Spleen (tissue), 11 donors: ENCODE measurements at regions not wholly inside any gene's neighbourhood (a gene's known extent, or its start where the extent isn't known, plus 50 kb on each side); places are given as distances from the start of the nearest gene placed in this dataset.

ENCODE experiments used
- DNase-seq: peaks from one replicate; pipeline ENCODE4 v3.0.0-alpha.2; 2020
- H3K27ac ChIP-seq, 8 donors: fragments of 200-600 bp; sonication (generic) in 7 of 8; 1 replicate in 4 of 8; 2 replicates in 4 of 8; pipeline versions ENCODE4 v1.5.0 to v1.8.0; 2016 to 2021; ENCODE audit warnings: inconsistent platforms in 4 of 8, mild to moderate bottlenecking in 4 of 8, moderate library complexity in 1 of 8
- H3K27me3 ChIP-seq, 7 donors: fragments of 200-600 bp; sonication (generic) in 6 of 7; replicated peaks in 1 of 7; 1 replicate in 4 of 7; 2 replicates in 3 of 7; pipeline versions ENCODE4 v1.5.0 to v1.8.0; 2016 to 2021; ENCODE audit warnings: inconsistent platforms in 3 of 7, mild to moderate bottlenecking in 1 of 7
- H3K36me3 ChIP-seq, 6 donors: fragments of 200-600 bp; sonication (generic) in 5 of 6; 1 replicate in 4 of 6; 2 replicates in 2 of 6; pipeline versions ENCODE4 v1.5.0 to v1.8.0; 2016 to 2021; ENCODE audit warnings: inconsistent platforms in 2 of 6
- H3K4me1 ChIP-seq, 6 donors: fragments of 200-600 bp; sonication (generic) in 5 of 6; 1 replicate in 3 of 6; 2 replicates in 3 of 6; pipeline versions ENCODE4 v1.5.0 to v1.8.0; 2016 to 2021; ENCODE audit warnings: inconsistent platforms in 3 of 6
- H3K4me3 ChIP-seq, 8 donors: fragments of 200-600 bp; sonication (generic) in 7 of 8; 1 replicate in 4 of 8; 2 replicates in 4 of 8; pipeline versions ENCODE4 v1.5.0 to v1.8.0; 2016 to 2021; ENCODE audit warnings: inconsistent platforms in 4 of 8, mild to moderate bottlenecking in 4 of 8, moderate library complexity in 2 of 8
- H3K9me3 ChIP-seq, 8 donors: fragments of 200-600 bp; sonication (generic) in 7 of 8; 1 replicate in 4 of 8; 2 replicates in 4 of 8; pipeline versions ENCODE4 v1.5.0 to v1.8.0; 2016 to 2021; ENCODE audit warnings: inconsistent platforms in 4 of 8
- POLR2A ChIP-seq, 3 donors: fragments of 450-650 bp; IDR thresholded peaks; one replicate each; pipeline ENCODE4 v1.5.1; 2017; ENCODE audit warnings: antibody characterized with exemption in 3 of 3, mild to moderate bottlenecking in 1 of 3
- POLR2AphosphoS5 ChIP-seq, 3 donors: sonication (generic); formaldehyde crosslinking; IDR thresholded peaks; one replicate each; pipeline ENCODE4 v1.5.1; 2017; ENCODE audit warnings: antibody characterized with exemption in 3 of 3
- WGBS, 5 donors: extraction: QIAGEN DNeasy Blood & Tissue Kit in 3 of 5; methylation state at CpG; one replicate each; pipeline versions ENCODE4 v1.1.5 to v1.1.7; 2013 to 2018; 5-methylcytosine and 5-hydroxymethylcytosine counted together
- intact Hi-C: fragments of 100-400 bp; cut with DNase I; formaldehyde crosslinking; loops from one replicate; pipeline ENCODE4 v1.15.0; 2023; ENCODE audit warnings: low total_unique reads
- TF ChIP-seq, protein P1 (sequence below), 11 experiments: fragments of 200-600 bp in 7 of 11; fragments of 450-650 bp in 4 of 11; sonication (generic) in 4 of 11; IDR thresholded peaks in 8 of 11; conservative IDR thresholded peaks in 3 of 11; 1 replicate in 7 of 11; 2 replicates in 4 of 11; pipeline versions ENCODE4 v1.4.0 to v1.8.0; 2016 to 2021; ENCODE audit warnings: antibody characterized with exemption in 11 of 11, inconsistent platforms in 4 of 11, mild to moderate bottlenecking in 1 of 11
- donor health status: healthy with polysubstance abuse.
- donor health status: DM: no; HTN: no; CAD: no; lungs with moderate emphysema.
- donor health status: DM: no; HTN: no; CAD: no.
- donor health status: Bipolar disorder and iron deficiency.
- donor health status: healthy.
- donor health status: DM: no; HTN: no; CAD: no.
- donor health status: DM: yes; HTN: yes; CAD: no.

DNA sequence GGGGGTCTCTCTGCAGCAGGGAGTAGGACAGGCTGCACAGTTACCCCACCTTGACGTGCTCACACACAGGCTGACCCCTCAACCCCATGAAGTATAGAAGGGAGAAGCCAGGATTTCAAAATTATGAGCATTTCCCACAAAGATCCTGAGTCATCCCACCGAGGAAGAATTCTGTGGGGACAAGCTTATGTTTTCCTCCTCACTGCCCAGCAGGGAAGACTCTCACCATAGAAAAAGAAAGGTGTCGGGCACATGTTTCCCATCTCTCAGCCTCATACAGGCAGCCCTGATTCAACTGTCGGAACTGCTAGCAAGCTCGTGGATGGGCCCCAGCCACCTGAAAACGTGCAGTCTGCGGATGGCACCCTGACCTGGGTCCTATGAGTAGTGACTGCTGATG, 499.7 kb upstream of the MKI67 start:
- no peak overlapping the region for H3K27ac ChIP-seq
- WGBS, 5 donors, result 78 to 83% (median 80%) methylated on average over 5 to 7 of the region's 7 CpGs
- no peak overlapping the region for H3K4me3 ChIP-seq
- intact Hi-C loops, result no loop called here
- DNase-seq, result no peak
- H3K27me3 ChIP-seq, result peaks cover 0 to 11% (median 0%) of the 10 kb centered on the region in 7 donors
- no peaks in the 10 kb centered on the region for H3K36me3 ChIP-seq
- no peaks in the 10 kb centered on the region for H3K4me1 ChIP-seq
- H3K9me3 ChIP-seq, result no peaks in the 10 kb centered on the region
- TF ChIP-seq POLR2AphosphoS5 (IDR thresholded peaks at IDR 0.05), result no peak
- TF ChIP-seq, protein P1, sequence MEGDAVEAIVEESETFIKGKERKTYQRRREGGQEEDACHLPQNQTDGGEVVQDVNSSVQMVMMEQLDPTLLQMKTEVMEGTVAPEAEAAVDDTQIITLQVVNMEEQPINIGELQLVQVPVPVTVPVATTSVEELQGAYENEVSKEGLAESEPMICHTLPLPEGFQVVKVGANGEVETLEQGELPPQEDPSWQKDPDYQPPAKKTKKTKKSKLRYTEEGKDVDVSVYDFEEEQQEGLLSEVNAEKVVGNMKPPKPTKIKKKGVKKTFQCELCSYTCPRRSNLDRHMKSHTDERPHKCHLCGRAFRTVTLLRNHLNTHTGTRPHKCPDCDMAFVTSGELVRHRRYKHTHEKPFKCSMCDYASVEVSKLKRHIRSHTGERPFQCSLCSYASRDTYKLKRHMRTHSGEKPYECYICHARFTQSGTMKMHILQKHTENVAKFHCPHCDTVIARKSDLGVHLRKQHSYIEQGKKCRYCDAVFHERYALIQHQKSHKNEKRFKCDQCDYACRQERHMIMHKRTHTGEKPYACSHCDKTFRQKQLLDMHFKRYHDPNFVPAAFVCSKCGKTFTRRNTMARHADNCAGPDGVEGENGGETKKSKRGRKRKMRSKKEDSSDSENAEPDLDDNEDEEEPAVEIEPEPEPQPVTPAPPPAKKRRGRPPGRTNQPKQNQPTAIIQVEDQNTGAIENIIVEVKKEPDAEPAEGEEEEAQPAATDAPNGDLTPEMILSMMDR (IDR thresholded peaks at IDR 0.05 in 8 of 11, conservative IDR thresholded peaks at IDR 0.05 in 3 of 11), result no peak
- TF ChIP-seq POLR2A (IDR thresholded peaks at IDR 0.05), result no peak

DNA sequence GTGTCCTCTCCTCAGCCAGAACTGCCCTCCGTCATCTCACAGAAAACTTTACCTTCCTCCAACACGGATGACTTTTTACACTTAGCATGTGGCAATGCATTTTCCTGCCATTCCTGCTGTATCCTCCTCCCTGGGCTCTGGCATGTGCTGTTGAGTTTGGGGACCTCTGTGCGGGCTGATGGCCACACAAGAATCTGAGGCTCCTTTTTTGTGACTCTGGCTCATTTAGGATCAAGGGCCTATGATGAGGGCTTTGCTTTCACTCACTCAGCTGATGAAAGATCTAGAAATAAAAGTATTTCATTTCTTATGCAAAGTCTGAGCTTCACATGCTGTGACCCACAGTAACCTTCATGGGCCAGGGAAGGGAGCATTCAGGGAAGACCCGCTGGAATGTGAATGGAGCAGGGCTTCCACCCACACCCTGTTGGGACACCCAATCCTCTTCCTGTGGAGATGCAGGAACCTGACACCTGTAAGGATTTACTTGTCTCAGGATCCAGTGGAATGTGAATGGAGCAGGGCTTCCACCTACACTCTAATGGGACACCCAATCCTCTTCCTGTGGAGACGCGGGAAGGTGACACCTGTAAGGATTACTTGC, 500.3 kb upstream of the MKI67 start:
- intact Hi-C loops, result no loop called here
- DNase-seq, result no peak
- Histone ChIP-seq H3K27me3 (peaks cover 0 to 11% (median 0%) of the 10 kb centered on the region in 7 donors), H3K4me1 (no peaks in the 10 kb centered on the region), H3K9me3 (no peaks in the 10 kb centered on the region), H3K27ac (no peak overlapping the region), H3K4me3 (no peak overlapping the region), H3K36me3 (no peaks in the 10 kb centered on the region)
- TF ChIP-seq, protein P1 (IDR thresholded peaks at IDR 0.05 in 8 of 11, conservative IDR thresholded peaks at IDR 0.05 in 3 of 11), result no peak
- TF ChIP-seq POLR2A (IDR thresholded peaks at IDR 0.05), result no peak
- no peak for TF ChIP-seq POLR2AphosphoS5 (IDR thresholded peaks at IDR 0.05)
- WGBS, 5 donors, result 86 to 95% (median 90%) methylated on average over 6 of the region's 6 CpGs

DNA sequence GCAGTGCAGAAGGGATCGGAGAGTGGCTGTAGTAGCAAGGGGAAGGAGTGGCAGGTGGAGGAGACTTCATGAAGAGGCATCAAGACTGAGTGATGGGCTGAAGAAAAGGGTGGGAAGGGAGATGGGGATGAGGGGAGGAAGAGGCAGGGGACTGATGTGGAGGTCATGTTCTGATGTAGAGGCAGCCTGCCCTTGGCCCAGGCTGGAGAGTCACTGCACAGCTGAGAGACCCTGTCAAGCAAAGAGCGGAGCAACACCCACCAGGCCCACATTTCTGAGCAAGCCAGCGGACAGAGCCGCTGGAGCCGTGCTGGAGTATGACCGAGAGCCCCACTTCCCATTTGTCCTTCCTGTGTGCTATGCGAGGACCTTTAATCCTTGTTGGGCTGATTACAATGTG, 501.6 kb upstream of the MKI67 start:
- no peak for TF ChIP-seq POLR2AphosphoS5 (IDR thresholded peaks at IDR 0.05)
- TF ChIP-seq, protein P1 (IDR thresholded peaks at IDR 0.05 in 8 of 11, conservative IDR thresholded peaks at IDR 0.05 in 3 of 11), result no peak
- no peak for TF ChIP-seq POLR2A (IDR thresholded peaks at IDR 0.05)
- H3K4me1 ChIP-seq, result no peaks in the 10 kb centered on the region
- intact Hi-C loops, result no loop called here
- 76 to 85% (median 82%) methylated on average over 7 of the region's 7 CpGs for WGBS, 5 donors
- no peak overlapping the region for H3K27ac ChIP-seq
- no peak for DNase-seq
- no peaks in the 10 kb centered on the region for H3K36me3 ChIP-seq
- no peaks in the 10 kb centered on the region for H3K9me3 ChIP-seq
- H3K4me3 ChIP-seq, result no peak overlapping the region
- H3K27me3 ChIP-seq, result peaks cover 0 to 21% (median 0%) of the 10 kb centered on the region in 7 donors

GRCh38 chr10:128628252-128628651, 502.0 kb upstream of the MKI67 start:
- H3K27me3 ChIP-seq, result peaks cover 0 to 22% (median 0%) of the 10 kb centered on the region in 7 donors
- no peak overlapping the region for H3K27ac ChIP-seq
- WGBS, 5 donors, result 78 to 88% (median 81%) methylated on average over 6 of the region's 6 CpGs
- no peaks in the 10 kb centered on the region for H3K4me1 ChIP-seq
- TF ChIP-seq POLR2A (IDR thresholded peaks at IDR 0.05) (no peak), POLR2AphosphoS5 (IDR thresholded peaks at IDR 0.05) (no peak)
- TF ChIP-seq, protein P1 (IDR thresholded peaks at IDR 0.05 in 8 of 11, conservative IDR thresholded peaks at IDR 0.05 in 3 of 11), result no peak
- H3K4me3 ChIP-seq, result no peak overlapping the region
- H3K36me3 ChIP-seq, result no peaks in the 10 kb centered on the region
- intact Hi-C loops, result no loop called here
- no peaks in the 10 kb centered on the region for H3K9me3 ChIP-seq
- no peak for DNase-seq
